ENCODE measurements at regions not wholly inside any gene's neighbourhood (a gene's known extent, or its start where the extent isn't known, plus 50 kb on each side); places are given as distances from the start of the nearest gene placed in this dataset.

- TF ChIP-seq EZH2 (IDR thresholded peaks at IDR 0.05; ENCODE audit: insufficient read depth, poor library complexity, severe bottlenecking) (no peak), EZH2phosphoT487 (IDR thresholded peaks at IDR 0.05; ENCODE audit: insufficient read depth, low read depth) (no peak)
Observed at GRCh38 chr2:109046925-109047508, 58.0 kb upstream of the EDAR start.
